Mesendoderm (in vitro differentiated cells): ENCODE measurements at regions not wholly inside any gene's neighbourhood (a gene's known extent, or its start where the extent isn't known, plus 50 kb on each side); places are given as distances from the start of the nearest gene placed in this dataset.

Experiments used
- DNase-seq: peaks from one replicate; pipeline ENCODE4 v3.0.0; 2013
- H2AK5ac ChIP-seq: 2 replicates; pipeline ENCODE4 v1.6.1; 2013; ENCODE audit warnings: low read length, inconsistent platforms
- H2BK120ac ChIP-seq: 2 replicates; pipeline ENCODE4 v1.6.1; 2013; ENCODE audit warnings: low read depth, mild to moderate bottlenecking, low read length, moderate library complexity, mixed read lengths
- H2BK15ac ChIP-seq: replicated peaks from 2 replicates; pipeline ENCODE4 v1.6.1; 2013; ENCODE audit warnings: low read depth, mild to moderate bottlenecking, moderate library complexity
- H2BK5ac ChIP-seq: 2 replicates; pipeline ENCODE4 v1.6.1; 2013; ENCODE audit warnings: low read length, inconsistent platforms
- H3K18ac ChIP-seq: 2 replicates; pipeline ENCODE4 v1.6.1; 2013; ENCODE audit warnings: mild to moderate bottlenecking, low read length, mixed read lengths
- H3K23ac ChIP-seq: one replicate; pipeline ENCODE4 v1.6.1; 2013; ENCODE audit warnings: low read length
- H3K27ac ChIP-seq: 2 replicates; pipeline ENCODE4 v1.5.1; 2013; ENCODE audit warnings: low read depth, mild to moderate bottlenecking, inconsistent platforms, low read length, moderate library complexity
- H3K27me3 ChIP-seq: 2 replicates; pipeline ENCODE4 v1.6.1; 2013; ENCODE audit warnings: low read length, control low read depth, mild to moderate bottlenecking, inconsistent platforms; ENCODE audit not compliant: insufficient read depth, poor library complexity
- H3K36me3 ChIP-seq: 2 replicates; pipeline ENCODE4 v1.6.1; 2013; ENCODE audit warnings: low read length, inconsistent platforms; ENCODE audit not compliant: control insufficient read depth, insufficient read depth
- H3K4ac ChIP-seq: one replicate; pipeline ENCODE4 v1.6.1; 2013; ENCODE audit warnings: low read depth, mild to moderate bottlenecking, low read length, moderate library complexity
- H3K4me1 ChIP-seq: 2 replicates; pipeline ENCODE4 v1.6.1; 2013; ENCODE audit warnings: low read depth, low read length, inconsistent platforms; ENCODE audit not compliant: control insufficient read depth
- H3K4me2 ChIP-seq: 2 replicates; pipeline ENCODE4 v1.6.1; 2013; ENCODE audit warnings: low read length
- H3K4me3 ChIP-seq: 2 replicates; pipeline ENCODE4 v1.5.1; 2013; ENCODE audit warnings: mild to moderate bottlenecking, low read length
- H3K56ac ChIP-seq: one replicate; pipeline ENCODE4 v1.6.1; 2013; ENCODE audit warnings: low read length
- H3K79me1 ChIP-seq: 2 replicates; pipeline ENCODE4 v1.6.1; 2013; ENCODE audit warnings: low read length, inconsistent platforms
- H3K79me2 ChIP-seq: 2 replicates; pipeline ENCODE4 v1.6.1; 2013; ENCODE audit warnings: mild to moderate bottlenecking, low read length; ENCODE audit not compliant: control insufficient read depth, insufficient read depth
- H3K9ac ChIP-seq: 2 replicates; pipeline ENCODE4 v1.6.1; 2013; ENCODE audit warnings: low read length, inconsistent platforms
- H4K5ac ChIP-seq: one replicate; pipeline ENCODE4 v1.6.1; 2013; ENCODE audit warnings: low read length
- H4K8ac ChIP-seq: one replicate; pipeline ENCODE4 v1.6.1; 2013; ENCODE audit warnings: low read depth, mild to moderate bottlenecking, control low read depth, low read length, moderate library complexity
- WGBS: extraction: QIAGEN DNeasy Blood & Tissue Kit; methylation state at CpG from one replicate; pipeline ENCODE4 v1.1.7; 2013; ENCODE audit warnings: low lambda C conversion rate, missing lambda C conversion rate; ENCODE audit not compliant: insufficient coverage; ENCODE audit errors: extremely low coverage; 5-methylcytosine and 5-hydroxymethylcytosine counted together

GRCh38 chr10:111784436-111784835 is 399.1 kb downstream of the GPAM start:
- no CpG with 5 or more reads among the region's 1 CpG for WGBS
- no peak overlapping the region for H3K9ac ChIP-seq
- H3K79me2 ChIP-seq, result no peaks in the 10 kb centered on the region
- no peak overlapping the region for H2BK5ac ChIP-seq
- H3K18ac ChIP-seq, result no peak overlapping the region
- no peak for DNase-seq
- H3K27ac ChIP-seq, result no peak overlapping the region
- no peak overlapping the region for H2AK5ac ChIP-seq
- no peaks in the 10 kb centered on the region for H3K36me3 ChIP-seq
- no peaks in the 10 kb centered on the region for H3K79me1 ChIP-seq
- no peak overlapping the region for H4K5ac ChIP-seq
- H2BK15ac ChIP-seq, result no peak overlapping the region
- H3K4ac ChIP-seq, result no peak overlapping the region
- H3K4me3 ChIP-seq, result no peak overlapping the region
- H4K8ac ChIP-seq, result no peak overlapping the region
- no peak overlapping the region for H3K56ac ChIP-seq
- H3K4me2 ChIP-seq, result no peak overlapping the region
- no peaks in the 10 kb centered on the region for H3K4me1 ChIP-seq
- H3K23ac ChIP-seq, result no peak overlapping the region
- H2BK120ac ChIP-seq, result no peak overlapping the region
- no peaks in the 10 kb centered on the region for H3K27me3 ChIP-seq

DNA sequence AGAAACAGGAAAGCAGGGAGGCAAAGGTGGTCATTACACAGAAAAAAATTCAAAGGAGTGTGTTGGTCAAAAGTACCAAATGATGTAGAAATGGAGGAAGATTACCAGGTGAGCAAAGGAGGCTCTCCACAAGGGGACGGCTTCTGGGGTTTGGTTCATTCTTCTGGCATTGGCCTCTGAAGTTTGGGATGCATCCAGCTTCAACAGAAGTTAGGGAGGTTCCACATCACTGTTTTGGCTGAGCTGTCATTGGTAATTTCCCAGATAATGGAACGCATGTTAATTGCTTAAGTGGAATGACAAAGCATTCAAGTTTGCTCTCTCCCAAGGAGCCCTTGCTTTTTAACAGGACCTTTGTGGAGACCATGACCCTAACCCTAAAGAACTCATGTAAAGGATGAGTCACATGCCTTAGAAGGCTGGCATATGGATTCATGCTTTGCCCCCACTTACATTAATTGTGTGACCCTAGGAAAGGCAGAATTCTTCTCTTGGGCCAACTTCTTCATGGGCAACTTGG is 398.6 kb downstream of the GPAM start:
- Histone ChIP-seq H3K18ac (no peak overlapping the region), H3K27ac (no peak overlapping the region), H3K4me3 (no peak overlapping the region), H3K9ac (no peak overlapping the region), H3K4me1 (no peaks in the 10 kb centered on the region), H3K27me3 (no peaks in the 10 kb centered on the region), H2BK5ac (no peak overlapping the region), H4K5ac (no peak overlapping the region), H2BK15ac (no peak overlapping the region), H3K79me2 (no peaks in the 10 kb centered on the region), H3K4me2 (no peak overlapping the region), H3K23ac (no peak overlapping the region), H3K56ac (no peak overlapping the region), H3K79me1 (no peaks in the 10 kb centered on the region), H2AK5ac (no peak overlapping the region), H2BK120ac (no peak overlapping the region), H3K4ac (no peak overlapping the region), H4K8ac (no peak overlapping the region), H3K36me3 (no peaks in the 10 kb centered on the region)
- DNase-seq, result no peak
- no CpG with 5 or more reads among the region's 2 CpGs for WGBS

DNA sequence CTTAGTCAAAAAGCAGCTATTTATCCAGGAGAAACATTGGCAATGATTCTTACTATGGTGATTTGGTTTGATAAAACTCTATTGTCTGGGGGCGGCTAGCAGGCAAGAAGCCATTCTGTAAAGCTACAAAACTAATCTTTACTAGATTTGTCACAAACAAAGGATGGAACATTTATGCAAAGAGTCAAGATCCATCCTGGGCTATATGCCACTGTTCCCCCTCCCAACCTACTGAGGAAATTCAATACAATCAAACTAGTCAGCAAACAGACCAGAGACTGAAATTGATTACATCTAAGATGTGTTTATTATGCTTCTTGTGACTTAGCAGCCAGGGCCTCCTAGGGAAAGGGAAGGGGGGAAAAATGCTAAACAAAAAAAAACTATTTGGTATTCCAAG is 397.6 kb downstream of the GPAM start:
- no peak overlapping the region for H3K4me3 ChIP-seq
- no peak overlapping the region for H3K4me2 ChIP-seq
- no peak overlapping the region for H3K9ac ChIP-seq
- no peak overlapping the region for H3K4ac ChIP-seq
- H2BK5ac ChIP-seq, result no peak overlapping the region
- H2AK5ac ChIP-seq, result no peak overlapping the region
- no peaks in the 10 kb centered on the region for H3K36me3 ChIP-seq
- no CpG with 5 or more reads among the region's 1 CpG for WGBS
- DNase-seq, result no peak
- H3K56ac ChIP-seq, result no peak overlapping the region
- H3K18ac ChIP-seq, result peak overlapping the region; percentile 72
- no peaks in the 10 kb centered on the region for H3K27me3 ChIP-seq
- H2BK120ac ChIP-seq, result no peak overlapping the region
- no peaks in the 10 kb centered on the region for H3K79me2 ChIP-seq
- no peak overlapping the region for H2BK15ac ChIP-seq
- no peak overlapping the region for H3K27ac ChIP-seq
- H3K4me1 ChIP-seq, result no peaks in the 10 kb centered on the region
- H3K79me1 ChIP-seq, result no peaks in the 10 kb centered on the region
- no peak overlapping the region for H4K8ac ChIP-seq
- no peak overlapping the region for H4K5ac ChIP-seq
- no peak overlapping the region for H3K23ac ChIP-seq

GRCh38 chr10:111789821-111790220 is 393.7 kb downstream of the GPAM start:
- no peak overlapping the region for H3K9ac ChIP-seq
- H2BK5ac ChIP-seq, result no peak overlapping the region
- no peak overlapping the region for H3K4ac ChIP-seq
- DNase-seq, result no peak
- no peak overlapping the region for H3K4me2 ChIP-seq
- no peak overlapping the region for H3K56ac ChIP-seq
- no peaks in the 10 kb centered on the region for H3K79me1 ChIP-seq
- H3K4me1 ChIP-seq, result no peaks in the 10 kb centered on the region
- no peak overlapping the region for H3K27ac ChIP-seq
- no peak overlapping the region for H2AK5ac ChIP-seq
- H3K23ac ChIP-seq, result no peak overlapping the region
- H3K27me3 ChIP-seq, result no peaks in the 10 kb centered on the region
- no peaks in the 10 kb centered on the region for H3K79me2 ChIP-seq
- no peak overlapping the region for H3K4me3 ChIP-seq
- H4K5ac ChIP-seq, result no peak overlapping the region
- H4K8ac ChIP-seq, result no peak overlapping the region
- H3K36me3 ChIP-seq, result no peaks in the 10 kb centered on the region
- no peak overlapping the region for H3K18ac ChIP-seq
- H2BK15ac ChIP-seq, result no peak overlapping the region
- H2BK120ac ChIP-seq, result no peak overlapping the region

GRCh38 chr10:111801841-111802240 is 381.7 kb downstream of the GPAM start:
- Histone ChIP-seq H3K18ac (peak overlapping the region; percentile 51), H4K5ac (no peak overlapping the region), H2BK120ac (no peak overlapping the region), H3K4me1 (no peaks in the 10 kb centered on the region), H3K9ac (no peak overlapping the region), H3K79me2 (no peaks in the 10 kb centered on the region), H4K8ac (no peak overlapping the region), H3K27me3 (no peaks in the 10 kb centered on the region), H3K4me2 (no peak overlapping the region), H3K4me3 (no peak overlapping the region), H3K23ac (no peak overlapping the region), H3K36me3 (no peaks in the 10 kb centered on the region), H2BK15ac (peak overlapping the region; percentile 48), H3K79me1 (no peaks in the 10 kb centered on the region), H3K27ac (peak overlapping the region; percentile 24), H2AK5ac (no peak overlapping the region), H2BK5ac (no peak overlapping the region), H3K56ac (no peak overlapping the region), H3K4ac (no peak overlapping the region)
- no CpG with 5 or more reads among the region's 2 CpGs for WGBS
- DNase-seq, result peak; percentile 85

- Histone ChIP-seq H3K4me2 (no peak overlapping the region), H3K4ac (no peak overlapping the region), H3K9ac (no peak overlapping the region), H3K27me3 (no peaks in the 10 kb centered on the region), H4K5ac (no peak overlapping the region), H3K56ac (no peak overlapping the region), H3K23ac (no peak overlapping the region), H3K36me3 (no peaks in the 10 kb centered on the region), H2BK5ac (no peak overlapping the region), H3K27ac (no peak overlapping the region), H3K79me1 (no peaks in the 10 kb centered on the region), H2AK5ac (no peak overlapping the region), H3K4me1 (no peaks in the 10 kb centered on the region), H2BK15ac (no peak overlapping the region), H3K18ac (peak overlapping the region; percentile 18), H4K8ac (no peak overlapping the region), H3K4me3 (no peak overlapping the region), H3K79me2 (no peaks in the 10 kb centered on the region), H2BK120ac (no peak overlapping the region)
- WGBS, result no CpG with 5 or more reads among the region's 3 CpGs
- DNase-seq, result no peak
Observed at GRCh38 chr10:111804781-111805180, 378.8 kb downstream of the GPAM start.
